Activated CD4-positive, CD25-positive, alpha-beta regulatory T cell (primary cell): ENCODE measurements at regions not wholly inside any gene's neighbourhood (a gene's known extent, or its start where the extent isn't known, plus 50 kb on each side); places are given as distances from the start of the nearest gene placed in this dataset.
A peak's percentile ranks its signal among the peaks of the same experiment; 100 is the strongest.

Experiments used
- DNase-seq, 4 experiments: peaks; one replicate each; lab custom pipeline; 2025; lab: John Stamatoyannopoulos, UW

- no peak for DNase-seq
Measured at GRCh38 chr14:99055019-99055418, 217.0 kb downstream of the BCL11B start.

GRCh38 chr14:99055816-99056215 lies 216.2 kb downstream of the BCL11B start:
- peak in 1 of 4 experiments; percentile 6 for DNase-seq

GRCh38 chr14:99057576-99058083 lies 214.4 kb downstream of the BCL11B start:
- DNase-seq, result no peak

- DNase-seq, result no peak
Measured at GRCh38 chr14:99058542-99058941, 213.5 kb downstream of the BCL11B start.

- DNase-seq, result no peak
Measured at GRCh38 chr14:99062216-99062615, 209.8 kb downstream of the BCL11B start.

GRCh38 chr14:99062772-99063418 lies 209.1 kb downstream of the BCL11B start:
- DNase-seq, result no peak

- no peak for DNase-seq
Measured at GRCh38 chr14:99063620-99064225, 208.3 kb downstream of the BCL11B start.

GRCh38 chr14:99064262-99064954 lies 207.6 kb downstream of the BCL11B start:
- no peak for DNase-seq

- no peak for DNase-seq
Measured at GRCh38 chr14:99065551-99065950, 206.4 kb downstream of the BCL11B start.

- no peak for DNase-seq
Measured at GRCh38 chr14:99066378-99066777, 205.6 kb downstream of the BCL11B start.

GRCh38 chr14:99067141-99067920 lies 204.7 kb downstream of the BCL11B start:
- no peak for DNase-seq

GRCh38 chr14:99067927-99068326 lies 204.1 kb downstream of the BCL11B start:
- DNase-seq, result no peak

GRCh38 chr14:99069946-99070345 lies 202.1 kb downstream of the BCL11B start:
- no peak for DNase-seq

- DNase-seq, result no peak
Measured at GRCh38 chr14:99072433-99072832, 199.6 kb downstream of the BCL11B start.

GRCh38 chr14:99072956-99073355 lies 199.0 kb downstream of the BCL11B start:
- no peak for DNase-seq

GRCh38 chr14:99073431-99073830 lies 198.6 kb downstream of the BCL11B start:
- DNase-seq, result no peak

- DNase-seq, result no peak
Measured at GRCh38 chr14:99075061-99075460, 196.9 kb downstream of the BCL11B start.

GRCh38 chr14:99075771-99076375 lies 196.1 kb downstream of the BCL11B start:
- DNase-seq, result no peak

GRCh38 chr14:99077076-99077843 lies 194.7 kb downstream of the BCL11B start:
- no peak for DNase-seq

- DNase-seq, result no peak
Measured at GRCh38 chr14:99077844-99078236, 194.2 kb downstream of the BCL11B start.

GRCh38 chr14:99078426-99078825 lies 193.6 kb downstream of the BCL11B start:
- DNase-seq, result no peak
